HG03139 (cell line): ENCODE measurements at regions not wholly inside any gene's neighbourhood (a gene's known extent, or its start where the extent isn't known, plus 50 kb on each side); places are given as distances from the start of the nearest gene placed in this dataset.

ENCODE experiments used
- ATAC-seq: cut with Tn5 transposase; IDR thresholded peaks from one replicate; pipeline ENCODE4 v1.9.1; 2021; ENCODE audit not compliant: unreplicated experiment

- no peak for ATAC-seq
Measured at GRCh38 chr6:147811913-147812629, 303.6 kb downstream of the SAMD5 start.

- ATAC-seq, result no peak
Measured at GRCh38 chr6:147817042-147817689, 308.7 kb downstream of the SAMD5 start.

- ATAC-seq, result no peak
Measured at GRCh38 chr6:147820520-147820919, 312.0 kb downstream of the SAMD5 start.

- no peak for ATAC-seq
Measured at GRCh38 chr6:147821295-147821897, 312.9 kb downstream of the SAMD5 start.

- no peak for ATAC-seq
Measured at GRCh38 chr6:147823936-147824335, 315.4 kb downstream of the SAMD5 start.

GRCh38 chr6:147825848-147826247, 317.4 kb downstream of the SAMD5 start:
- ATAC-seq, result no peak

GRCh38 chr6:147826698-147827097, 318.2 kb downstream of the SAMD5 start:
- no peak for ATAC-seq

GRCh38 chr6:147829418-147829817, 320.9 kb downstream of the SAMD5 start:
- no peak for ATAC-seq

GRCh38 chr6:147829835-147830234, 321.3 kb downstream of the SAMD5 start:
- ATAC-seq, result no peak

- no peak for ATAC-seq
Measured at GRCh38 chr6:147831356-147831755, 322.9 kb downstream of the SAMD5 start.

- ATAC-seq, result no peak
Measured at GRCh38 chr6:147833607-147834006, 325.1 kb downstream of the SAMD5 start.

- no peak for ATAC-seq
Measured at GRCh38 chr6:147834084-147834776, 325.7 kb downstream of the SAMD5 start.

GRCh38 chr6:147837540-147837939, 329.1 kb downstream of the SAMD5 start:
- no peak for ATAC-seq

GRCh38 chr6:147839708-147840610, 331.5 kb downstream of the SAMD5 start:
- no peak for ATAC-seq

GRCh38 chr6:147841547-147842148, 333.2 kb downstream of the SAMD5 start:
- ATAC-seq, result no peak

- ATAC-seq, result no peak
Measured at GRCh38 chr6:147849401-147850330, 341.2 kb downstream of the SAMD5 start.

- no peak for ATAC-seq
Measured at GRCh38 chr6:147852772-147853171, 344.3 kb downstream of the SAMD5 start.

GRCh38 chr6:147853574-147853973, 345.1 kb downstream of the SAMD5 start:
- ATAC-seq, result no peak

GRCh38 chr6:147855803-147856482, 347.5 kb downstream of the SAMD5 start:
- ATAC-seq, result no peak
